ENCODE measurements at regions not wholly inside any gene's neighbourhood (a gene's known extent, or its start where the extent isn't known, plus 50 kb on each side); places are given as distances from the start of the nearest gene placed in this dataset.
"Not testable (repeated sequence)": the region's sequence is repeated elsewhere in the genome, so short reads cannot be mapped to it uniquely, and the experiment has no call there.

DNA sequence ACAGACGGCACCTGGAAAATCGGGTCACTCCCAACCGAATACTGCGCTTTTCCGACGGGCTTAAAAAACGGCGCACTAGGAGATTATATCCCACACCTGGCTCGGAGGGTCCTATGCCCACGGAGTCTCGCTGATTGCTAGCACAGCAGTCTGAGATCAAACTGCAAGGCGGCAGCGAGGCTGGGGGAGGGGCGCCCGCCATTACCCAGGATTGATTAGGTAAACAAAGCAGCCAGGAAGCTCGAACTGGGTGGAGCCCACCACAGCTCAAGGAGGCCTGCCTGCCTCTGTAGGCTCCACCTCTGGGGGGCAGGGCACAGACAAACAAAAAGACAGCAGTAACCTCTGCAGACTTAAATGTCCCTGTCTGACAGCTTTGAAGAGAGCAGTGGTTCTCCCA lies 64.5 kb downstream of the SLC30A10 start:
- H3K36me3 ChIP-seq (ENCODE audit: insufficient read depth, insufficient read length, low read length); H3K4me1 ChIP-seq (ENCODE audit: insufficient read depth, insufficient read length); H3K9me3 ChIP-seq (ENCODE audit: insufficient read depth, low read length); H3K9ac ChIP-seq (ENCODE audit: insufficient read length, low read depth); H3K4me3 ChIP-seq (ENCODE audit: insufficient read length, low read depth); DNase-seq (ENCODE audit: low read depth, low spot score); H3K27me3 ChIP-seq (ENCODE audit: insufficient read depth, insufficient read length): not testable (repeated sequence)

DNA sequence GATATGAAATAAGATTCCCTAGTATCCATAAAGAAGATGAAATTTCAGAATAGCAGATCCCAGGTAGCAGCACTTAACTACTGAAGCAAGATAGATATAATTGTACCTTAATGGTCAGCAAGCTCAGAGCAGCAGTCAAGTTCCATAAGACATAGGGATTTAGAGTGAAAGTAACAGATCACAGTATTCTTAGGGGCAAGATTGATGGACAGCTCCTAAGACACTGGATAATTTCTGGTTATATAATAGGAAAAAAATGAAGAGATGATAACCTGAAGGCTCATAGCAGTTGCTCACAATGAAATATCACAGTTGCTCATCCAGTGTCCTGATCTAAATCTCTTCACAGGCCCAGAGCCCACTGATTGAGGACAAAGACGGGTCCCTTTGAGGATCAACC lies 66.0 kb downstream of the SLC30A10 start:
- no peak overlapping the region for H3K9ac ChIP-seq (ENCODE audit: insufficient read length, low read depth)
- no peaks in the 10 kb centered on the region; the same call in 1 of the 2 replicates for H3K9me3 ChIP-seq (ENCODE audit: insufficient read depth, low read length)
- no peaks in the 10 kb centered on the region for H3K4me1 ChIP-seq (ENCODE audit: insufficient read depth, insufficient read length)
- H3K4me3 ChIP-seq (ENCODE audit: insufficient read length, low read depth): no peak overlapping the region
- no peaks in the 10 kb centered on the region for H3K36me3 ChIP-seq (ENCODE audit: insufficient read depth, insufficient read length, low read length)
- TF ChIP-seq ZNF274 (IDR thresholded peaks at IDR 0.05; ENCODE audit: low read depth, low read length) (no peak), YY1 (IDR thresholded peaks at IDR 0.05; ENCODE audit: insufficient read depth, insufficient read length) (no peak), SUZ12 (IDR thresholded peaks at IDR 0.05; ENCODE audit: extremely low read depth, insufficient read depth, insufficient read length) (no peak)
- no peaks in the 10 kb centered on the region for H3K27me3 ChIP-seq (ENCODE audit: insufficient read depth, insufficient read length)
- no peak for DNase-seq (ENCODE audit: low read depth, low spot score)

DNA sequence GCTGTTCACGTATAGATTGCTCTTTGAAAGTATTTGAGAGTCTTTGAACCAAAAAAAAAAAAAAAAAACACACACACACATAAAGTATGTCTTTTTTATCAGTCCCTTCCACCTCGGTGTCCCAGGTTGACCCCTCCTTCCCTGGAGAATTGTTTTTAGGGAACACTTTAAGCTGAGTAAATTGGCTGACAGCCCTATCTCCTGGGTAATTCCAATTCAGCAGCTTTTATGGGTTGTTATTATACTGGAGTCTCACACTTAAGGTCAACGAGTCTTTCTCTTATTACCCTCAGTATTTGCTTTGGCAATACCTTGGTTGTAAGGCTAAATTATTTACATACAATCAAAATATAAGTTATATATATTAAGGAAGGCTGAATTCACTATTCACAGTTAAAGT lies 69.4 kb downstream of the SLC30A10 start:
- H3K9ac ChIP-seq (ENCODE audit: insufficient read length, low read depth): no peak overlapping the region
- no peaks in the 10 kb centered on the region for H3K27me3 ChIP-seq (ENCODE audit: insufficient read depth, insufficient read length)
- H3K4me3 ChIP-seq (ENCODE audit: insufficient read length, low read depth): no peak overlapping the region
- no peaks in the 10 kb centered on the region for H3K4me1 ChIP-seq (ENCODE audit: insufficient read depth, insufficient read length)
- no peak for DNase-seq (ENCODE audit: low read depth, low spot score)
- no peaks in the 10 kb centered on the region for H3K36me3 ChIP-seq (ENCODE audit: insufficient read depth, insufficient read length, low read length)
- H3K9me3 ChIP-seq (ENCODE audit: insufficient read depth, low read length): no peaks in the 10 kb centered on the region; the same call in 1 of the 2 replicates
- TF ChIP-seq SUZ12 (IDR thresholded peaks at IDR 0.05; ENCODE audit: extremely low read depth, insufficient read depth, insufficient read length): no peak
- no peak for TF ChIP-seq YY1 (IDR thresholded peaks at IDR 0.05; ENCODE audit: insufficient read depth, insufficient read length)
- no peak for TF ChIP-seq ZNF274 (IDR thresholded peaks at IDR 0.05; ENCODE audit: low read depth, low read length)

DNA sequence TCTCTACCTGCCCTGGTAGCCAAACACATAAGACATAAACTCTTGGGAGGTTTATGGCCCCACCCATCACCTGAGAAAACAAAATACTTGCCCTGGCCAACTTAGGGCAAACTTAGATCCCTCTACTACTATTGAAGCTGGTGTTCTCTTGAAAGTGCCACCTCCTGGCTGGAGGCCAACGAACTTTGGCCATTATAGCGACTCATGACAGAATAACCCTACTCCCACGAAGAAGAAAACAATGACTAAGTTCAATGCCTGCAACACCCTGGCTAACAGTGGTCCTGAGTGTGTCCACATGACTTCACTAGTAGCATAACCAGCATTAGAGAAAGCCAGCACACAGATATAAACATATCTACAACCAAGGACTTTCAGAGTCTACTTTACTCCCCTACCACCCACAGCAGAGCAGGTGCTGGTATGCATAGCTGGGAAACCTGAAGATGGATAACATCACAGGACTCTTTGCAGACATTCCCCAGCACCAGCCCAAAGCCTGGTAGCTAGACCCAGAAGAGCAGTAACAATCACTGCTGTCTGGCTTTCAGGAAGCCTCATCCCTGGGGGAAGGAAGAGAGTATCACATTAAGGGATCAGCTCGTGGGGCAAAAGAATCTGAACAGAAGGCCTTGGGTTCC lies 81.0 kb downstream of the SLC30A10 start:
- no peak for DNase-seq (ENCODE audit: low read depth, low spot score)
- Histone ChIP-seq H3K4me1 (ENCODE audit: insufficient read depth, insufficient read length) (no peaks in the 10 kb centered on the region), H3K9ac (ENCODE audit: insufficient read length, low read depth) (no peak overlapping the region), H3K27me3 (ENCODE audit: insufficient read depth, insufficient read length) (no peaks in the 10 kb centered on the region), H3K4me3 (ENCODE audit: insufficient read length, low read depth) (no peak overlapping the region), H3K9me3 (ENCODE audit: insufficient read depth, low read length) (peaks cover 6% of the 10 kb centered on the region; the same call in 1 of the 2 replicates), H3K36me3 (ENCODE audit: insufficient read depth, insufficient read length, low read length) (no peaks in the 10 kb centered on the region)
- TF ChIP-seq SUZ12 (IDR thresholded peaks at IDR 0.05; ENCODE audit: extremely low read depth, insufficient read depth, insufficient read length) (no peak), YY1 (IDR thresholded peaks at IDR 0.05; ENCODE audit: insufficient read depth, insufficient read length) (no peak), ZNF274 (IDR thresholded peaks at IDR 0.05; ENCODE audit: low read depth, low read length) (no peak)

DNA sequence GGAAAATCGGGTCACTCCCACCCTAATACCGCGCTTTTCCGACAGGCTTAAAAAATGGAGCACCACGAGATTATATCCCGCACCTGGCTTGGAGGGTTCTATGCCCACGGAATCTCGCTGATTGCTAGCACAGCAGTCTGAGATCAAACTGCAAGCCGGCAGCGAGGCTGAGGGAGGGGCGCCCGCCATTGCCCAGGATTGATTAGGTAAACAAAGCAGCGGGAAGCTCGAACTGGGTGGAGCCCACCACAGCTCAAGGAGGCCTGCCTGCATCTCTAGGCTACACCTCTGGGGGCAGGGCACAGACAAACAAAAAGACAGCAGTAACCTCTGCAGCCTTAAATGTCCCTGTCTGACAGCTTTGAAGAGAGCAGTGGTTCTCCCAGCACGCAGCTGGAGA lies 88.8 kb downstream of the SLC30A10 start:
- peak overlapping the region; percentile 50 for H3K4me3 ChIP-seq (ENCODE audit: insufficient read length, low read depth)
- peak; percentile 63 for DNase-seq (ENCODE audit: low read depth, low spot score)

DNA sequence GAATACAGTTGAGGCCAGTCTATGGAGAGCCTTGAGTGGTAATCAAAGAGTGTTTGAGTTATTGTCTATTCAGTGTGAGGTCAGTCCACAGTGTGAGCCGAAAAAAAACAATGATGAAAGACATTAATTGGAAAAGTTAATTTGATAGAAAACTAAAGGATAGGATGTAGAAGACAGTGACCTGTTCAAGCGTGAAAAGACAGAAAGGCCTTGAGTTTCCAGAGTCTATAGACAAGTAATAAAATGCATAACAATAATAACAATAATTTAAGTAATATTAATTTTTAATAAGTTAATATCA lies 90.4 kb downstream of the SLC30A10 start:
- H3K4me3 ChIP-seq (ENCODE audit: insufficient read length, low read depth): no peak overlapping the region
- H3K36me3 ChIP-seq (ENCODE audit: insufficient read depth, insufficient read length, low read length): no peaks in the 10 kb centered on the region
- no peak overlapping the region for H3K9ac ChIP-seq (ENCODE audit: insufficient read length, low read depth)
- no peak for DNase-seq (ENCODE audit: low read depth, low spot score)
- H3K9me3 ChIP-seq (ENCODE audit: insufficient read depth, low read length): no peaks in the 10 kb centered on the region
- peaks cover 9% of the 10 kb centered on the region for H3K27me3 ChIP-seq (ENCODE audit: insufficient read depth, insufficient read length)
- peaks cover 3% of the 10 kb centered on the region for H3K4me1 ChIP-seq (ENCODE audit: insufficient read depth, insufficient read length)
- TF ChIP-seq SUZ12 (IDR thresholded peaks at IDR 0.05; ENCODE audit: extremely low read depth, insufficient read depth, insufficient read length) (no peak), ZNF274 (IDR thresholded peaks at IDR 0.05; ENCODE audit: low read depth, low read length) (no peak), YY1 (IDR thresholded peaks at IDR 0.05; ENCODE audit: insufficient read depth, insufficient read length) (no peak)

More for the DNA sequence above, 88.8 kb downstream of the SLC30A10 start:
- not testable (repeated sequence) for H3K36me3 ChIP-seq (ENCODE audit: insufficient read depth, insufficient read length, low read length); H3K4me1 ChIP-seq (ENCODE audit: insufficient read depth, insufficient read length); H3K27me3 ChIP-seq (ENCODE audit: insufficient read depth, insufficient read length); H3K9me3 ChIP-seq (ENCODE audit: insufficient read depth, low read length)
- peak overlapping the region; percentile 51 for H3K9ac ChIP-seq (ENCODE audit: insufficient read length, low read depth)
- peak; percentile 19 for TF ChIP-seq YY1 (IDR thresholded peaks at IDR 0.05; ENCODE audit: insufficient read depth, insufficient read length)

DNA sequence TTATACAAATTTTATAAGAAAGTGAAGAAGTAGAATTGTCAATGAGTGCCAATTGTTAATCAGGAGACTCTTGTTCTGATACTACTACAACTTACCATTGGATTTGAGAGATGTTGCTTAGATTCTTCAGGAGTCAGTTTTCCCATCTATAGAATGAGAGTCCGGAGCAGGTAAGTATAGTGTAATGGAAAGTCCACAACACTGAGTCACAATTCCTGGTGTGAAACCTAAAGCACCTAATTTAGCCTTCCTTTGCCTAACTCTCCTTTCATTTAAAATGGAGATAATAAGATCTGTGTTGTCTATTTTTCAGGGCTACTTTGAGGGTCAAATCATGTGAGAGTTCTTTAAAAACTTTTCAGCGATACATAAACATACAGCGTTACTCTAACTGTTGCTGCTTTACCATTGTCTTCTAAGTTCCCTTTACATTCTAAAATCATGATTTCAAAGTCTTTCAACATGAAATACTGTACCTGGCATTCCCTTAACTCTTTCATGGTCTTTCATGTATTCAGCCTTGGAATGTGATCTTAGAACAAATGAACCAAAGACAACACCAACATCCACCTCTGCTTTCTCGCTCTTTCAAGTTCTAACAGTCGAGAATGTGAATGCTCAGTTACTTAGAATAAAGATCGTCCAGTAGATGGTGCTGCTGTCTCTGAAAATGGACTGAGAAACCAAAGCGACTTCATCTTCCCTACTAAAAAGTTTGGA lies 90.9 kb downstream of the SLC30A10 start:
- peak; percentile 78 for DNase-seq (ENCODE audit: low read depth, low spot score)
- H3K4me1 ChIP-seq (ENCODE audit: insufficient read depth, insufficient read length): peaks cover 3% of the 10 kb centered on the region
- H3K9me3 ChIP-seq (ENCODE audit: insufficient read depth, low read length): no peaks in the 10 kb centered on the region
- TF ChIP-seq YY1 (IDR thresholded peaks at IDR 0.05; ENCODE audit: insufficient read depth, insufficient read length): no peak
- no peak for TF ChIP-seq ZNF274 (IDR thresholded peaks at IDR 0.05; ENCODE audit: low read depth, low read length)
- TF ChIP-seq SUZ12 (IDR thresholded peaks at IDR 0.05; ENCODE audit: extremely low read depth, insufficient read depth, insufficient read length): no peak
- H3K27me3 ChIP-seq (ENCODE audit: insufficient read depth, insufficient read length): peaks cover 9% of the 10 kb centered on the region
- H3K4me3 ChIP-seq (ENCODE audit: insufficient read length, low read depth): no peak overlapping the region
- no peak overlapping the region for H3K9ac ChIP-seq (ENCODE audit: insufficient read length, low read depth)
- no peaks in the 10 kb centered on the region for H3K36me3 ChIP-seq (ENCODE audit: insufficient read depth, insufficient read length, low read length)
